Skin epidermis (tissue), 12 donors: ENCODE measurements at regions not wholly inside any gene's neighbourhood (a gene's known extent, or its start where the extent isn't known, plus 50 kb on each side); places are given as distances from the start of the nearest gene placed in this dataset.
"Not testable (repeated sequence)": the region's sequence is repeated elsewhere in the genome, so short reads cannot be mapped to it uniquely, and the experiment has no call there.

Experiments
- H3K27ac ChIP-seq, 21 experiments: fragments of 200-600 bp; sonication (generic) in 11 of 21; one replicate each; pipeline ENCODE4 v1.5.0; 2020; ENCODE audit warnings: mild to moderate bottlenecking in 3 of 21, inconsistent platforms in 2 of 21, moderate library complexity in 2 of 21
- H3K4me3 ChIP-seq, 7 experiments: fragments of 200-600 bp; sonication (generic) in 2 of 7; one replicate each; pipeline ENCODE4 v1.5.0; 2020; ENCODE audit warnings: inconsistent platforms in 2 of 7, mild to moderate bottlenecking in 2 of 7, moderate library complexity in 1 of 7

DNA sequence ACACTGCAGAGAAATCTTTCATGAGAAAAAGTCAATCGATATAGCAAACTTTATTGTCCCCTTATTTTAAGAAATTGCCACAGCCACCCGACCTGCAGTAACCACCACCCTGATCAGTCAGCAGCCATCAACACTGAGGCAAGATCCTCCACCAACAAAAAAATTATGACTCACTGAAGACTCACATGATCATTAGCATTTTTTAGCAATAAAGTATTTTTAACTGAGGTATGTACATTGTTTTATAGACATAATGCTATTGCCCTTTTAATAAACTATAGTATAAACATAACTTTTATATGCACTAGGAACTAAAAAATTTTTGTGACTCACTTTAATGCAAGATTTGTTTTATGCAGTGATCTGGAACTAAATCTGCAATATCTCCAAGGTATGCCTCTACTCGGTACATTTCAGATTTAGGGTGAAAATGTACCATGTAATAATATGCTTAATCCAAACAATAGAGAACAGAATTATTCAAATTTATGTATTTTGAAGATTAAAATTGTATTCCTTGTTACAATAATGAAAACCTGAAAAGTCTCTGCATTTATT, 79.2 kb upstream of the CEP126 start:
- Histone ChIP-seq H3K4me3 (no peak overlapping the region), H3K27ac (no peak overlapping the region)

DNA sequence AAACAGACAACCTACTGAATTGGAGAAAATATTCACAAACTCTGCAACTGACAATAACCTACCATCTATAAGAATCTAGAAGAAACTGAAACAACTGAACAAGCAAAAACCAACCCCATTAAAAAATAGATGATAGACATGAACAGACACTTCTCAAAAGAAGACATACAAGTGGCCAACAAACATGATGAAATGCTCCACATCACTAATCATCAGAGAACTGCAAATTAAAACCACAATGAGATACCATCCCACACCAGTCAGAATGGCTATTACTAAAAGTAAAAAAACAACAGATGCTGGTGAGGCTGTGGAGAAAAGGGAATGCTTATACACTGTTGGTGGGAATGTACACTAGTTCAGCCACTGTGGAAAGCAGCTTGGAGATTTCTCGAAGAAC, 84.3 kb upstream of the CEP126 start:
- H3K4me3 ChIP-seq, H3K27ac ChIP-seq: not testable (repeated sequence)

DNA sequence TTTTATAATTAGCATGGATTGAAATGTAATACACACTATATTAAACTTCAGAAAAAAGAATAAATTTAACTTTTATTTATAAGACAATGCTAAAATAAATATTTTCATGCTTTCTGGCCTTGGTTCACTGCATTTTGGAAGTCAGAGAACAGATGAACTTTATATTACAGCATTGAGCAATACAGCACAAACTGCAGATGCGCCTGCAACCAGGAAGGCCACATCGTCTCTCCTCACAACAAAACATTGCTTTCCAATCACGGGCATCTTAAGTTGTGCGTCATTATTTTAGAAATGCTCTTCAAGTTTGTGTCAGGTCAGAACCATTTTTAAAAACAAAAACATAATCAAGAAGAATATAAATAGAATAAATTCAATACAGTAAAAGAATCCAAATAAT, 89.3 kb upstream of the CEP126 start:
- no peak overlapping the region for H3K4me3 ChIP-seq
- H3K27ac ChIP-seq: no peak overlapping the region

DNA sequence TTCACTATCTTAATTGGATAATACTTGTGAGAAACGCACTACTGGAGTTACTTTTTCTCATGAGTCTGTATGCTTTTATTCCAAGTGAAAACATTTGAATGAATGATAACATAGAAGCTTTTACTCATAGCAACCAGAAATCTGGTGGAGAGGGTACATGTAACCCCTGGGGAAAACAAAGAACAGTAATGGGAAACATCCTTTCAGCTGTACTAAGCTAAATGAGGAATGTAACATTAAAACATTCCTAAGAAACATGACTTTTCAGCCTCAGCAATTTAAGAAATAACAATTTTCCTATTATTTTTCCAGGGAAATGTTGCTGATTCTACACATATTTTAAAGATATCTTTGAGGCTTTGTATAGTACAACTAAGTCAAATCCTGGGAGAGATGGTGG, 97.2 kb upstream of the CEP126 start:
- H3K4me3 ChIP-seq: no peak overlapping the region
- peak overlapping the region in 3 of 21 experiments; percentile 33 to 66 (median 45) for H3K27ac ChIP-seq

DNA sequence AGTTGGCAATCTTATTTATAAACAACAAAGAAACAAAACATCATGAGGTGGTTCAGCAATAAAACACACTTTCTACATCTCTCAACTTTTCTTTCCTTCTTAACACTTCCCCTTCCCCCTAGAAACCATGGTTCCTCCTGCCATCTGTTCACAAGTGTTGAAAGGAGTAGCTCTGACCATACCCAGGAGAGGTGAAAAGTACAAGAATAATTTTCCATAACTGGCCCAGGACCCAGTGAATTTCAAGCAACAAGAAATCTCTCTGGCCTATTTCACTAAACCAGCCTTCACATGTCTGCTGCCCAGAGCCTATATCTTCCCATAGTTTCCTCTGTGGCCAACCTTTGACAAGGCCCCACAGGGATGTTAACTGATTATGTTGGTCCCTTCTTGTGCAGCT, 98.2 kb upstream of the CEP126 start:
- Histone ChIP-seq H3K27ac (peak overlapping the region in 5 of 21 experiments; percentile 0 to 60 (median 20)), H3K4me3 (no peak overlapping the region)

DNA sequence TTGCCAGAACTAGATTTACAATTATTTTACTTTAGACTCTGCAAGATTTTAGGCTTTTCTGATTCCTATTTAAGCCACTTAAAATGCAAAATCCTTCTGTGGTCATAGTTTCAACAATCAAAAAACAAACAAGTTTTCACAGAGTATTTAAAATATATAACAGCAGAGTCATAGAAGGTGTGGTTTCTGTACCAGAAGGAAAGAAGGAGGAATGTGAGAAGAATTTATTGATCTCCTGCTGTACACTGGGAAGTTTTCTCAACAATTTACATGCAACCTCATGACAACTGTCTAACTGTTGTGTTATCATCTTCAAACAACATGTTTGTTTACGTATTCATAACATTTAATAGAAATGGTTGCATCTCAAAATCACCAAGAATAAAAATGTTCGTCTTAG, 102.3 kb upstream of the CEP126 start:
- no peak overlapping the region for H3K4me3 ChIP-seq
- no peak overlapping the region for H3K27ac ChIP-seq

DNA sequence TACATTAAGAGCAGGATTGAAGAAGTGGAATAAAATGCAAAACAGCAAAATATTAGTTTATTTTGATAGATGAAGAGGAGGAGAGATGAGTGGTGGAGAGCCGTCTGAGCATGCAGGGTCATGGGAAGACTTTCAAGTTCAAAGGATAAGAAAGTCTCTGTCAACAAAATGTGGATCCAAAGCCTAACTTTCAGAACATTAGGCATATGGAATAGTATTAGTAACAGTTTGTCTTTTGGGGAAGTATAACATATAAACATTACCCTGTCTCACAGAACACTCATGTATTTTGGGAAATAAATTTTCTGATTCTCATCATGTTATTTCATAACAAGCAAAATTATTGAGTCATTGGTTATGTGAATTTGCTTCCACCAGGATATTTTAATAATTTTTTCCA, 104.3 kb upstream of the CEP126 start:
- Histone ChIP-seq H3K4me3 (no peak overlapping the region), H3K27ac (peak overlapping the region in 2 of 21 experiments; percentile 28 to 37)

DNA sequence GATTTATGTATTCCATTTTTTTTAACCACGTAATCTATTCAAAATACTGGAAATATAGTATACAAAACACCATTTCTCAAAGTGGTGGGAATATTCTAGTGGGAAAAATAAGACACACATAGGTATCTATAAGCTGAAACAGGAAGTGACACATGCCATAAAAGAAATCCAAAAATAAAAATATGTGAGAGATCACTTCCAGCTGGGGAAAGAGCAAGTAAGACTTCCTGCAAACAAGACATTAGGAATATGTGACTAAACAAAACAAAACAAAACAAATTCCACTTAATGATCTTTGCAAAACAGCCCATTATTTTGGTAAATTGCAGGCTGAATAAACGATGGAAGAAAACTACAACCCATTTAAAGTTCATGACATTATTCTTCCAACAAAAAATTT, 107.3 kb upstream of the CEP126 start:
- peak overlapping the region in 1 of 21 experiments; percentile 33 for H3K27ac ChIP-seq
- no peak overlapping the region for H3K4me3 ChIP-seq

DNA sequence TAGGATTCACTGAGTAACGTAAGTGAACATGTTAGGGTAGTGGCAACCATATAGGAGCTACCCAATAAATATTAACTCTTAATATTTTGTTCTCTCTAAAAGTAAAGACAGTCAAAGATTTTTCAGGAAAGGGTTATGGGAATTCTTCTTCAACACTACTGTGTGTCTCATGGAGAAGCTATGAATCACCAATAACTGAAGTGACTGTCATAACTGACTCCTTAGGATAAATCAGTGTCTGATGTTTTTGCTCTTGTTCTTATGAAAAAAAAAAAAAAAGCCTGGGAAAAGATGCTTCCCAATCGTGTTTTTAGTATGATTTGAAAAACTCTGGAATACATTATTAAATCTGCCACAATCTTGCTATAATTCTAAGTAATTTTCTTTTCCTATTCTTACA, 111.2 kb upstream of the CEP126 start:
- Histone ChIP-seq H3K27ac (no peak overlapping the region), H3K4me3 (no peak overlapping the region)

DNA sequence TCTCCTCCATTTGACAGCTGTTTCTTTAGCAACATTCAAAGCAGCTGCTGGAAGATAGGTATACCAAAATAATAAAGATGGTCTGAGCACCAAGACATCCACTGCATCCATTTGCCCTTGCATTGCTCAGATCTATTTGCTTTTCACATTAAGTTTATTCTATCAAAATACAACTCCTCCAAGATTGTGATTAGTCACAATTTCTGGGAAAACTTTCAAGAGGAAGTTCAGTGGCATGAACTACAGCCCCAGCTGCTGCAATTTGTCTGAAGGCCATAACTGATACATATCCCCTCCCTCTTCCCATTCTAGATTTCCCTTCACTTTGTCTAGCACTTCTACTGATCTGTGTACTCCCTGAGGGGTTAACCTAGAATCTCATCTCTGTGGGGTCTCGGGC, 117.5 kb upstream of the CEP126 start:
- Histone ChIP-seq H3K4me3 (no peak overlapping the region), H3K27ac (no peak overlapping the region)

DNA sequence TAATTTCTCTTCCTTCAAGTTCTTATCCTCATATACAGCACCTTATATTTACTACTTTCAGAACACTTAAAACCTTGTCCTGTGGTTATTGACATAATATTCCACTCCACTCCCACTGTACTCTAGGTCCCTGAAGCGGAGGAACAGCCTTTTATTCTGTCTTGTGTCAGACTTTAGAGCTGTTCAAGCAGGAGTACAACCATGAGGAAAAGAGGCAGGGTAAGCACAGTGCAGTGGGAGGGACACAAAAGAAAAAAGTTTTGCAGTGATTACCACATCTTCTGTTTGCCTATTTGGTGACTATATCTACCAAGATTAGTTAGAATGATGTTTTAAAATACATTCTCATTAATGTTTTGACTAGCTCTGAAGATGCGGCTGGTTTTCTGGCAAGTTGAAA, 122.0 kb upstream of the CEP126 start:
- H3K27ac ChIP-seq: no peak overlapping the region
- no peak overlapping the region for H3K4me3 ChIP-seq

DNA sequence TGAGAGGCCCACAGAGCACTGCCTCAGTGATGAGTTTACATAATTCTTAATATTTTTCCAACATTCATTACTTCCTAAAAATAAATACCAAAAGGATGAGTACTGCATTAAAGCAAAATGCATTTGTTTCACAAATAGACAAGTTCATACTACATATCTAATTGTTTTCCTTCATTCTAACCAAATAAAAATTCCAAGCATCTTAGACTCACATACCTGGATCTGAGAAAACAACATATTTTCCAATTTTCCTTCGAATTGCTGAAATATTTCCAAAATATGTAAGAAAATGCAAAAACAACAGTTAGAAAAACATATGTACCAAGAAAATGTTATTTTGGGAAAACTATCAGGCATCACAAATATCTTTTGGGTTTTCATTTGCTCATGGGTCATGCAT, 127.9 kb upstream of the CEP126 start:
- no peak overlapping the region for H3K27ac ChIP-seq
- H3K4me3 ChIP-seq: no peak overlapping the region

DNA sequence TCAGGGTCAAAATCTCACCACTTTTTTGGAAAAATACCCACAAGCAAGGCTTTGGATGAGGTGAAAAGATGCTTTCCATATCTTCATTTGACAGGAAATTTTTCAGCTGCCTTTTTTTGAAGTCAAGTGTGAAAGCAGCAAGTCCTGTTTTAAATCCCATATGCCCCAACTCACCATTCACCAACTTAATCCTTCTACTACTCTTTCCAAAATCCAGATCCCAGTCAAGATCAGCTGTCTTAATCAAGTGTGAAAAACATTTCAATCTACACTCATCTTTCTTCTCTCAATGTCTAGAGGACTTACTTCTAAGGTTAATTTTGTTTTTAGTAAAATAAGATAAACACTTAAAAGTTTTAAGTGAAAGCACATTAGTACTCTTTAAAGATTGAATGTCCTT, 128.4 kb upstream of the CEP126 start:
- Histone ChIP-seq H3K4me3 (no peak overlapping the region), H3K27ac (no peak overlapping the region)

DNA sequence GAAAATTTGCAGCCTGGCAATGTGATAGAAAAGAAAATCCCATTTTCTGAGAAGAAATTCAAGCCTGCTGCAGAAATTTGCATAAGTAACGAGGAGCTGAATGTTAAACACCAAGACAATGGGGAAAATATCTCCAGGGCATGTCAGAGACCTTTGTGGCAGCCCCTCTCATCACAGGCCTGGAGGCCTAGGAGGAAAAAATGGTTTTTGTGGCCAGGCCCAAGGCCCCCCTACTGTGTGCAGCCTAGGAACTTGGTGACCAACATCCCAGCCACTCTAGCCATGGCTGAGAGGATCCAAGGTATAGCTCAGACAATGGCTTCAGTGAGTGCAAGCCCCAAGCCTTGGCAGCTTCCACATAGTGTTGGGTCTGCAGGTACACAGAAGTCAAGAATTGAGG, 135.6 kb upstream of the CEP126 start:
- not testable (repeated sequence) for H3K4me3 ChIP-seq, H3K27ac ChIP-seq

DNA sequence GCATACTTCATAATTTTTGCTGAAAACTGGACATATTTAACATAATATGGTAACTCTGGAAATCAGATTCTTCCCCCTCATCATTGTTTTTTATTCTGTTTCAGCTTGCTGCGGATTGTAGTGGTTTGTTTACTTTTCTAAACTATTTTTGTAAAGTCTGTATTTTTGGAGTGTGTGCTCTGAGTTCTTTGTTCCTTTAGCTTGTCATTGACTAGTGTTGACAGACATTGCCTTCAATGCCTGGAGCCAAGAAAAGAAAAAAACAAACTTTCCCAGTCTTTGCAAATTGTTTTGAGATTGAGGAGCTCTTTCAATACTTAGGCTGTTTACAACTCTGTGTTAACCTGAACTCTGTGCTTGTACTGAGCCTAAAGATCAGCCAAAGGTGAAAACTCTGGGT, 137.3 kb upstream of the CEP126 start:
- Histone ChIP-seq H3K27ac (no peak overlapping the region), H3K4me3 (no peak overlapping the region)

DNA sequence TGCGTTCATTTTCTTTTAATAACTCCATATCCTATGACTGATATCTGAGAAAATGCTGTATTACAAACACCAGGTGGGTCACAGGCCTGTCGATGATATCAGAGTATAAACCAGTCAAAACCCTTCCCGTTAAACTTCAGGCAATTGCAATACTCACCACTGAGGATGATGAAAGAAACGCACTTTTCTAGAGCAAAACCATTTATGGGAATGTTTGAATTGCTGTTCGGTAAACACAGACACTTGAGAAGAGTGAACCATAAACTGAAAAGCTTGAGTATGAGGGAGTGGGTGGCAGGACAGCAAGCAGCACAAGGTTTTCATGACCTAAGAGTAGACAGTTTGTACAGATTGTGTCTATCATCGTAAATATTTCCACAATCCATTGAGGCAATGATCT, 139.8 kb upstream of the CEP126 start:
- Histone ChIP-seq H3K4me3 (no peak overlapping the region), H3K27ac (no peak overlapping the region)

DNA sequence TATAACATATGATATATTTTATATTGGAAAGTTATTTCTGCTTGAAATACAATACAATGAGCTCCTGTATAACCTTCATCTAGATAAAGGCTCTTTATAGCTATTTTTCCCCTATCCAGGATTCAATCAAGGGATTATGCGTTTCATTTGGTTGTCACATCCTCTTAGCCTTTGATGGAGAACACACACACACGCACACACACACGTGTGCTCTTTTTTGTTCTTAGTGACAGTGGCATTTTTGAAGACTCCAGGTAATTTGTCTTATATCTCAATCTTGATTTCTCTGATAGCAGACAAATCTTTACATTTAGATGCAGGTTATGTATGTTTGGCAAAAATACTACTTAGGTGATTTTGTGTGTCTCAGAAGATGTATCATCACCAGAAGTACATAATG, 144.2 kb upstream of the CEP126 start:
- Histone ChIP-seq H3K4me3 (no peak overlapping the region), H3K27ac (no peak overlapping the region)

DNA sequence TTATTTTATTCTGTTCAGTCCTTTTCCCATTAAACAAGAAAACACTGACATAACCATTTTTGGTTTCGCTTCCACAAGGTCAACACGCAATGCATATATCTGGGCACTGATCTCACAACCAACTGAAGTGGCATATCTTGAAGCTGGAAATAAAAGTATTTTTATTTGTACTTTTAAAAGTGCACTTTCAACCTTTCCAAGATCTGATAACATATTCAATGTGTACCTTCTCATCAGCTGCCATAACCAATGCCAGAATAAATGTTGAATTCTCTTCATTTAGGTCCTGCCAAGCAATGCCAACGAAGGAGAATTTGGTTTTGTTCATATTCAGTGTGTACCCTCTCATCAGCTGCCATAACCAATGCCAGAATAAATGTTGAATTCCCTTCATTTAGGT, 148.9 kb upstream of the CEP126 start:
- Histone ChIP-seq H3K4me3 (no peak overlapping the region), H3K27ac (no peak overlapping the region)

DNA sequence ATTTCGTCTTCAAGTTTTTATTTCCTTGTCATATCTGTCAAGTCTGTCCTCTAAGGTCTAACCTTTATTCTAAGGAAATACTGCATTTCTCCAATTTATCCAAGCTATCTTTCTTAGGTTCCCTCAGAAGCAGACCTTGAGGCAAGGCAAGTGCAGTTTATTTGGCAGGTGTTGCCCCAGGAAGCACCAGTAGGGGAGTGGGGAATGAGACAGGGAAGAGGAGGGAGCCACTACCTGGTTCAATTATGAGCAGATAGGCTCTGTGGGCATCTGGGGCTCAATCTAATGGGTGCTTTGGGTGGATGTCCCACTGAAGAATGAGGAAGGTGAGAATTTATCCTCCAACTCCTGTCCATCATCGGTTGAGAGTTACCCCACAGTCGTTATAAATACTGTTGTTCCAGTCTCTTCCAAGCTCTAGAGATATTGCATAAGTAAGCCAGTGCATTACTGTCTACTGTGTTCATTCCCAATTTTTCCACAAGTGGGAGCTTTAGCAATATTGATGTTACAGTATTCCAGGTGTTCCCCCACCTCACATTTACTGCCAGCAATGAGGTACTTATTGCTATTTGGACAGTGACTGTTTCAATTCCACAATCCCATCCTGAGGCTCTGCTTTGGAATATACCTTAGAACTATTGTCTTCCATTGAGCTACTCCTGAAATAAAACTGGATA, 154.9 kb upstream of the CEP126 start:
- H3K27ac ChIP-seq: no peak overlapping the region
- H3K4me3 ChIP-seq: no peak overlapping the region

DNA sequence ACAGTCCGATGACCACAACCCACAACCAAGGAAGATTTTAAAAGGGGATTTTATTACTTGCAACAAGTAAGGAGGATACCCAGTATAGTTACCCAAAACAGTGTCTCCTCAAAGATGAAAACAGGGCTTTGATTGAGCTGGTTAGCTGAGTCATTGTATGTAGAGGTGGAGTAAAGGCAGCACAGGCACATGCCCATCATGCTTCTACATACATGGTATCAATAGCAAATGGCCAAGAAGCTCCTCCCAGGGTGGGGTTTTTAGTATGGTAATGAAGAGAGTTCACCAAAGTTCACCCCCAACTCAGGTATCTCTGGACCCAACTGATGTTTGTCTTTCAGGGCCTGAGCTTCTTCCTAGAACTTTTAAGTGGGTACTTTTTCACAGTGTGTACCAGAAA, 157.1 kb upstream of the CEP126 start:
- Histone ChIP-seq H3K27ac (no peak overlapping the region), H3K4me3 (no peak overlapping the region)

DNA sequence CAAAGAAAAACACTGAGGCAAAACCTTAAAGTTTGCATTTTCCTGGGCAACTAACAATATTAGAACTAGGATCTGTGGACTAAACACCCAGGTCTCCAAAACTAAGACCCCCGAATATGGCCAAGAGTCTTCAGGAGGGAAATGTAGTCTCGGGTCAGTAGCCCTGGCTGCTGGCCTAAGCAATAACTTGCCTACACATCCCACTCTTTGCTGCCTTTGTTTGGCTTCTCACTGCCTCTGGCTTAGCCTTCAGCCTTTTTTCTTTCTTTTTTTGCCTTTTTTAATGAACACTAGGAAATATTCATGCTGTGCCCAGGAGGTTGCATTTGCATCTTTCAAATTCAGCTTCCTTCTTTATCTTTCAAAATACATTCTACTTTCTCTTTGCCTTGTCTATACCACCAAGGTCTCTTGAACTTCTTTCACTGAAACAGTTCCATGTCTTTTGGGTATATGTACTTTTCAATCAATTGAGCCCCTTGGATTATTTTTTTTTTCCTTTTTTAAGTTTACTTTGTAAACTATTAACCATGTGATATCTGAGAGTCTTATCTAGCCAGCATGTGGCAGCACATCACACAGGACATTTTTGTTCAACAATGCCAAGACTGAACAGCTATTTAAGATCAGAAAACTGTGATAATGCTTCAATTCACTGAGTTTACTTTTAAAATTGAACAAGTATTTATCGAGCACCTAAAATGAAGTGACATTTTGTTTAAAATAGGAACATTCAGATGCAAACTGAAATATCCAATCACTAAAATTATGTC, 165.0 kb upstream of the TRPC6 start:
- Histone ChIP-seq H3K4me3 (no peak overlapping the region), H3K27ac (peak overlapping the region in 1 of 21 experiments; percentile 25)
